ENCODE measurements at regions not wholly inside any gene's neighbourhood (a gene's known extent, or its start where the extent isn't known, plus 50 kb on each side); places are given as distances from the start of the nearest gene placed in this dataset.
"Not testable (repeated sequence)": the region's sequence is repeated elsewhere in the genome, so short reads cannot be mapped to it uniquely, and the experiment has no call there.

DNA sequence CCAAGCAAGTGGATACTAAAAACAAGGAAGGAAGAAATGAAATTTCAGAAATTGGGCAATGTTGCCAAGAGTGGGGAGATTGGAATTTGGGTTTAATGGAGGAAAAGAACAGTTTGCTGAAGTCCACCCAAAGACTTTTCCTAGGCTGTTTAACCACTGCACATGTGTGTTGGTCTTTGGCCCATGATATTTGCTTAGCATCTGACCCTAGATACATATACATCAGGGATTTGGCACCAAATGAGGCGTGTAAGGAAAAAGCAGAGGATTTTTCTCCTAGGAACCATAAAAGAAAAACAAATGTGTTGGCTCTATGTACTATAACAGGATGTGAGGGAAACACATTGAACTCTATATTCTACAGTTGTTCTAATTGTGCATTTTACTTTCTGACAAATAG, 80.7 kb upstream of the CD28 start:
- Mint-ChIP-seq H3K4me1 (peaks cover 5 to 6% of the 10 kb centered on the region in 2 donors), H3K4me3 (no peak overlapping the region), H3K36me3 (no peaks in the 10 kb centered on the region), H3K27ac (no peak overlapping the region), H3K9me3 (no peaks in the 10 kb centered on the region), H3K27me3 (ENCODE audit: low read depth in 2 of 2) (peaks cover 0 to 6% of the 10 kb centered on the region in 2 donors)
- Histone ChIP-seq H3K27me3 (ENCODE audit: control insufficient read depth, insufficient read depth, low read length) (no peaks in the 10 kb centered on the region), H3K4me1 (ENCODE audit: control insufficient read depth, insufficient read depth, low read length) (peaks cover 5% of the 10 kb centered on the region), H3K27ac (ENCODE audit: low read length) (no peak overlapping the region), H3K9me3 (ENCODE audit: control insufficient read depth, insufficient read depth, low read length) (no peaks in the 10 kb centered on the region), H3K4me3 (ENCODE audit: low read length) (no peak overlapping the region), H3K36me3 (ENCODE audit: control insufficient read depth, insufficient read depth, low read length) (no peaks in the 10 kb centered on the region)
- 100% methylated on average over 1 of the region's 1 CpG for WGBS (ENCODE audit: insufficient coverage)
- intact Hi-C loops (cut with micrococcal nuclease), result no loop called here
- ATAC-seq (no peak), DNase-seq (no peak)
- TF ChIP-seq, protein P1, sequence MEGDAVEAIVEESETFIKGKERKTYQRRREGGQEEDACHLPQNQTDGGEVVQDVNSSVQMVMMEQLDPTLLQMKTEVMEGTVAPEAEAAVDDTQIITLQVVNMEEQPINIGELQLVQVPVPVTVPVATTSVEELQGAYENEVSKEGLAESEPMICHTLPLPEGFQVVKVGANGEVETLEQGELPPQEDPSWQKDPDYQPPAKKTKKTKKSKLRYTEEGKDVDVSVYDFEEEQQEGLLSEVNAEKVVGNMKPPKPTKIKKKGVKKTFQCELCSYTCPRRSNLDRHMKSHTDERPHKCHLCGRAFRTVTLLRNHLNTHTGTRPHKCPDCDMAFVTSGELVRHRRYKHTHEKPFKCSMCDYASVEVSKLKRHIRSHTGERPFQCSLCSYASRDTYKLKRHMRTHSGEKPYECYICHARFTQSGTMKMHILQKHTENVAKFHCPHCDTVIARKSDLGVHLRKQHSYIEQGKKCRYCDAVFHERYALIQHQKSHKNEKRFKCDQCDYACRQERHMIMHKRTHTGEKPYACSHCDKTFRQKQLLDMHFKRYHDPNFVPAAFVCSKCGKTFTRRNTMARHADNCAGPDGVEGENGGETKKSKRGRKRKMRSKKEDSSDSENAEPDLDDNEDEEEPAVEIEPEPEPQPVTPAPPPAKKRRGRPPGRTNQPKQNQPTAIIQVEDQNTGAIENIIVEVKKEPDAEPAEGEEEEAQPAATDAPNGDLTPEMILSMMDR (IDR thresholded peaks at IDR 0.05), result no peak

DNA sequence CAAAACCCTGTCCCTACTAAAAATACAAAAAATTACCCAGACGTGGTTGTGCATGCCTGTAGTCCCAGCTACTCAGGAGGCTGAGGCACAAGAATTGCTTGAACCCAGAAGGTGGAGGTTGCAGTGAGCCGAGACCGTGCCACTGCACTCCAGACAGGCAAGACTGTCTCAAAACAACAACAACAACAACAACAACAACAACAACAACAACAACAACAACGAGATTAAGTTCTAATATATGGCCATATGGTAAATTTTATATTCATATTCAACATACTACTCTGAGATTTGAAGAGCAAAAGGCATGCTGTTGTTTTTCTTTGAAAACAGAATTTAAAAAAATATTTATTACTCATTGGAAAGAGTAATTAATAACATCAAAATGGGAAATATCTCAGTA, 80.2 kb upstream of the CD28 start:
- H3K36me3 ChIP-seq (ENCODE audit: control insufficient read depth, insufficient read depth, low read length); H3K4me3 ChIP-seq (ENCODE audit: low read length); H3K9me3 Mint-ChIP-seq; H3K4me3 Mint-ChIP-seq; intact Hi-C loops (cut with micrococcal nuclease); H3K4me1 Mint-ChIP-seq; DNase-seq; ATAC-seq; H3K27me3 ChIP-seq (ENCODE audit: control insufficient read depth, insufficient read depth, low read length); H3K27ac ChIP-seq (ENCODE audit: low read length); H3K27ac Mint-ChIP-seq; H3K4me1 ChIP-seq (ENCODE audit: control insufficient read depth, insufficient read depth, low read length); H3K9me3 ChIP-seq (ENCODE audit: control insufficient read depth, insufficient read depth, low read length); H3K27me3 Mint-ChIP-seq (ENCODE audit: low read depth in 2 of 2); H3K36me3 Mint-ChIP-seq: not testable (repeated sequence)
- WGBS (ENCODE audit: insufficient coverage), result 84% methylated on average over 3 of the region's 4 CpGs

DNA sequence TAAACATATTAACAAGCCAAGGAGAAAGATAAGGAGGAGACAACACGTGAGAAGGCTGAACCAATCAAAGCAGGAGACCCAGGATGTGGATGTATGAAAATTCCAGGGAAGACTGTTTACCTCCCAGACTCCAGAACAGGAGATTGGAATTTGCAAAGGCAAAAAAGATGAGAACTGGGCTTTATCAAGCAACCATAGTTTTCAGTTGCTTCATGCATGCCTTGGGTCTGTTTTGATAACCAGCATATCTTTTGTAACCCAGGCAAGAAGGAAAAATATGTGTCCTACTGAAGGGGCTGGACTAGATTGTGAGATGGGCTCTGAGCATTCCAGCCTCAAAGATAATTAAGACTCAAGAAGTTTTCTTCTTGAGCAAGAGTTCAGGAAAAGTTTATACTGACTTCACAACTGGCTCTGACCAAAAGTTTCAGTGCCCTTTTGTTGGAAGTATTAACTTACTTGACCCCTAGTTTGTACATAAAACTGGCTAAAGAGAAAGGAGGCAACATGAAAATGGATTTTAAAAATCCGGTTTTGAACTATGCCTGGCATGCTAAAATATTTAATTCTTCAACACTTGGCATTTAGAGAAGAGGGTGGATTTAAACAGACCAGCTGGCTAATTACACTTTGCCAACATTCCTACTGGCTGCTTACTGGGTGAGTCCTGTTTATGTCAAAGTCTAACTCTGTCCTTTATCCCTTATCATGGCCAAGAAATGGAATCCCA, 79.3 kb upstream of the CD28 start:
- no peak overlapping the region for H3K4me3 ChIP-seq (ENCODE audit: low read length)
- Mint-ChIP-seq H3K27ac (no peak overlapping the region), H3K9me3 (no peaks in the 10 kb centered on the region), H3K4me3 (no peak overlapping the region), H3K4me1 (peaks cover 5 to 6% of the 10 kb centered on the region in 2 donors), H3K36me3 (no peaks in the 10 kb centered on the region), H3K27me3 (ENCODE audit: low read depth in 2 of 2) (peaks cover 0 to 6% of the 10 kb centered on the region in 2 donors)
- H3K36me3 ChIP-seq (ENCODE audit: control insufficient read depth, insufficient read depth, low read length), result no peaks in the 10 kb centered on the region
- H3K27me3 ChIP-seq (ENCODE audit: control insufficient read depth, insufficient read depth, low read length), result no peaks in the 10 kb centered on the region
- peaks cover 5% of the 10 kb centered on the region for H3K4me1 ChIP-seq (ENCODE audit: control insufficient read depth, insufficient read depth, low read length)
- no peak for DNase-seq
- no peak for ATAC-seq
- intact Hi-C loops (cut with micrococcal nuclease), result no loop called here
- WGBS (ENCODE audit: insufficient coverage), result 83% methylated on average over 2 of the region's 2 CpGs
- no peak overlapping the region for H3K27ac ChIP-seq (ENCODE audit: low read length)
- TF ChIP-seq, protein P1 (IDR thresholded peaks at IDR 0.05), result no peak
- no peaks in the 10 kb centered on the region for H3K9me3 ChIP-seq (ENCODE audit: control insufficient read depth, insufficient read depth, low read length)

DNA sequence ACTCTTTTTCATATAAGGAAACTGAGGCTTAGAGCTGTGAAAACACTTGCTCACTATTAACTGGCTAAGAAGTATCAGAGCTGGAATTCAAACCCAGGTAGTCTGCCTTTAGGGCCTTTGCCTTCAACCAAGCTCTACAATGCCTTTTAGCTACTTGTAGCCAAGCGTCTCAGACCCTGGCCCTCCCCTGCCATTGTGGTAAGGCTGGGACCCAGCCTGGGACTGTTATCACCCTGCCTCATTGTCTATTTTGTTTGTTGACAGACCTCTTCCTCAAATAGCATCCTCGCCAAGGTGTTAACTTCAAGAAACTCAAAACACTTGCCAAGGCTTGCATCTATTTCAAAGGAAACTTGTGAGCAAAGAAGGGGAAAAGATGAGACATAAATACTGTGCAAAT, 76.7 kb upstream of the CD28 start:
- Histone ChIP-seq H3K27me3 (ENCODE audit: control insufficient read depth, insufficient read depth, low read length) (no peaks in the 10 kb centered on the region), H3K36me3 (ENCODE audit: control insufficient read depth, insufficient read depth, low read length) (no peaks in the 10 kb centered on the region), H3K4me1 (ENCODE audit: control insufficient read depth, insufficient read depth, low read length) (no peaks in the 10 kb centered on the region), H3K4me3 (ENCODE audit: low read length) (no peak overlapping the region), H3K9me3 (ENCODE audit: control insufficient read depth, insufficient read depth, low read length) (no peaks in the 10 kb centered on the region), H3K27ac (ENCODE audit: low read length) (no peak overlapping the region)
- Mint-ChIP-seq H3K27me3 (ENCODE audit: low read depth in 2 of 2) (peaks cover 0 to 6% of the 10 kb centered on the region in 2 donors), H3K4me1 (no peaks in the 10 kb centered on the region), H3K27ac (no peak overlapping the region), H3K36me3 (no peaks in the 10 kb centered on the region), H3K4me3 (no peak overlapping the region), H3K9me3 (no peaks in the 10 kb centered on the region)
- ATAC-seq (no peak), DNase-seq (no peak)
- TF ChIP-seq, protein P1 (IDR thresholded peaks at IDR 0.05), result no peak
- 100% methylated on average over 1 of the region's 2 CpGs for WGBS (ENCODE audit: insufficient coverage)
- intact Hi-C loops (cut with micrococcal nuclease), result no loop called here

All from natural killer cell (primary cell).